Neural cell (in vitro differentiated cells): ENCODE measurements at regions not wholly inside any gene's neighbourhood (a gene's known extent, or its start where the extent isn't known, plus 50 kb on each side); places are given as distances from the start of the nearest gene placed in this dataset.
A peak's percentile ranks its signal among the peaks of the same experiment; 100 is the strongest.

ENCODE experiments used
- H2AFZ ChIP-seq: fragments of 200-600, 300-800 bp; sonication (generic), shearing (Covaris generic); 2 replicates; pipeline ENCODE4 v1.6.0; 2014; ENCODE audit warnings: low read depth, mild to moderate bottlenecking, antibody characterized with exemption, low read length, moderate library complexity
- H3F3A ChIP-seq: fragments of 200-600 bp; shearing (Covaris generic); 2 replicates; pipeline ENCODE4 v1.6.1; 2016; ENCODE audit warnings: mild to moderate bottlenecking, moderate library complexity, mixed read lengths, antibody characterized with exemption, low read length; ENCODE audit not compliant: insufficient read depth, poor library complexity, severe bottlenecking
- H3K27ac ChIP-seq: fragments of 200-600, 300-800 bp; sonication (generic), shearing (Covaris generic); 2 replicates; pipeline ENCODE4 v1.5.1; 2014; ENCODE audit warnings: mild to moderate bottlenecking, low read length, moderate library complexity
- H3K27me3 ChIP-seq: fragments of 300-800, 200-600 bp; sonication (generic), shearing (Covaris generic); 2 replicates; pipeline ENCODE4 v1.6.0; 2014; ENCODE audit warnings: mild to moderate bottlenecking, low read depth, low read length, moderate library complexity; ENCODE audit not compliant: insufficient read depth
- H3K36me3 ChIP-seq: fragments of 300-800, 200-600 bp; sonication (generic), shearing (Covaris generic); 2 replicates; pipeline ENCODE4 v1.5.1; 2014; ENCODE audit warnings: mild to moderate bottlenecking, antibody characterized with exemption, low read length, moderate library complexity; ENCODE audit not compliant: insufficient read depth
- H3K4me2 ChIP-seq: fragments of 300-800, 200-600 bp; sonication (generic), shearing (Covaris generic); 2 replicates; pipeline ENCODE4 v1.6.0; 2014; ENCODE audit warnings: mild to moderate bottlenecking, low read length
- H3K4me3 ChIP-seq: fragments of 300-800, 200-600 bp; sonication (generic), shearing (Covaris generic); 2 replicates; pipeline ENCODE4 v1.5.1; 2014; ENCODE audit warnings: mild to moderate bottlenecking, low read length, moderate library complexity
- H3K79me2 ChIP-seq: fragments of 200-600 bp; shearing (Covaris generic); replicated peaks from 2 replicates; pipeline ENCODE4 v1.6.0; 2014; ENCODE audit warnings: mild to moderate bottlenecking, low read length, moderate library complexity; ENCODE audit not compliant: insufficient read depth
- H3K9ac ChIP-seq: fragments of 300-800, 200-600 bp; sonication (generic), shearing (Covaris generic); 2 replicates; pipeline ENCODE4 v1.6.1; 2016; ENCODE audit warnings: mild to moderate bottlenecking, low read length, mixed read lengths
- H3K9me2 ChIP-seq: fragments of 200-600 bp; shearing (Covaris generic); 2 replicates; pipeline ENCODE4 v1.6.1; 2016; ENCODE audit warnings: mild to moderate bottlenecking, low read length, mixed read lengths; ENCODE audit not compliant: insufficient read depth
- H3K9me3 ChIP-seq: fragments of 200-600, 300-800 bp; sonication (generic), shearing (Covaris generic); 2 replicates; pipeline ENCODE4 v1.6.1; 2016; ENCODE audit warnings: mild to moderate bottlenecking, mixed run types, low read length, moderate library complexity, mixed read lengths
- H4K20me1 ChIP-seq: fragments of 200-600 bp; shearing (Covaris generic); 2 replicates; pipeline ENCODE4 v1.6.1; 2016; ENCODE audit warnings: mild to moderate bottlenecking, mixed run types; ENCODE audit not compliant: insufficient read depth
- CTCF ChIP-seq: fragments of 450-650 bp; IDR thresholded peaks from 2 replicates; pipeline ENCODE4 v1.5.1; 2014; ENCODE audit warnings: antibody characterized with exemption, mild to moderate bottlenecking, moderate library complexity; ENCODE audit not compliant: poor library complexity, severe bottlenecking
- EP300 ChIP-seq: fragments of 450-650 bp; conservative IDR thresholded peaks from 2 replicates; pipeline ENCODE4 v1.6.1; 2014; ENCODE audit warnings: antibody characterized with exemption, mild to moderate bottlenecking, moderate library complexity; ENCODE audit not compliant: poor library complexity, severe bottlenecking
- EZH2 ChIP-seq: fragments of 200-600, 300-800 bp; shearing (Covaris generic), sonication (generic); IDR thresholded peaks from 2 replicates; pipeline ENCODE4 v1.6.1; 2014; ENCODE audit warnings: antibody characterized with exemption, low read length, borderline replicate concordance, mild to moderate bottlenecking; ENCODE audit not compliant: insufficient read depth, poor library complexity, severe bottlenecking
- MXI1 ChIP-seq: fragments of 450-650 bp; conservative IDR thresholded peaks from 2 replicates; pipeline ENCODE4 v1.6.1; 2014; ENCODE audit warnings: antibody characterized with exemption, mild to moderate bottlenecking; ENCODE audit not compliant: poor library complexity, severe bottlenecking
- POLR2AphosphoS5 ChIP-seq: IDR thresholded peaks from 2 replicates; pipeline ENCODE4 v1.6.1; 2012
- RAD21 ChIP-seq: fragments of 450-650 bp; conservative IDR thresholded peaks from 2 replicates; pipeline ENCODE4 v1.6.1; 2014; ENCODE audit warnings: antibody characterized with exemption, mild to moderate bottlenecking, moderate library complexity
- REST ChIP-seq: IDR thresholded peaks from 2 replicates; pipeline ENCODE4 v1.6.1; 2012; ENCODE audit warnings: borderline replicate concordance
- SMC3 ChIP-seq: fragments of 450-650 bp; conservative IDR thresholded peaks from 2 replicates; pipeline ENCODE4 v1.6.1; 2014; ENCODE audit warnings: antibody characterized with exemption, mild to moderate bottlenecking, moderate library complexity; ENCODE audit not compliant: poor library complexity
- TAF1 ChIP-seq: IDR thresholded peaks from 2 replicates; pipeline ENCODE4 v1.6.1; 2012; ENCODE audit warnings: low read depth

GRCh38 chr10:10165415-10165814 lies 852.3 kb upstream of the CELF2 start:
- Histone ChIP-seq H3K27ac (peak overlapping the region; percentile 56), H3K4me3 (no peak overlapping the region)

GRCh38 chr10:10178476-10178875 lies 839.2 kb upstream of the CELF2 start:
- H3K9ac ChIP-seq: no peak overlapping the region
- no peak overlapping the region for H3K27ac ChIP-seq
- no peaks in the 10 kb centered on the region for H3K79me2 ChIP-seq
- H4K20me1 ChIP-seq: no peaks in the 10 kb centered on the region
- no peak overlapping the region for H2AFZ ChIP-seq
- H3K36me3 ChIP-seq: no peaks in the 10 kb centered on the region
- H3K27me3 ChIP-seq: no peaks in the 10 kb centered on the region
- TF ChIP-seq CTCF: no peak
- TF ChIP-seq EP300: no peak
- TF ChIP-seq EZH2: no peak
- TF ChIP-seq POLR2AphosphoS5: no peak
- no peak for TF ChIP-seq REST
- TF ChIP-seq TAF1: no peak
- TF ChIP-seq RAD21: no peak
- no peak for TF ChIP-seq SMC3
- no peak for TF ChIP-seq MXI1
- no peaks in the 10 kb centered on the region for H3F3A ChIP-seq
- H3K9me3 ChIP-seq: no peaks in the 10 kb centered on the region
- no peaks in the 10 kb centered on the region for H3K9me2 ChIP-seq
- no peak overlapping the region for H3K4me2 ChIP-seq
- no peak overlapping the region for H3K4me3 ChIP-seq

More at GRCh38 chr10:10165415-10165814, 852.3 kb upstream of the CELF2 start:
- H3K9me2 ChIP-seq: no peaks in the 10 kb centered on the region
- H2AFZ ChIP-seq: no peak overlapping the region
- TF ChIP-seq CTCF (peak; percentile 32), EZH2 (no peak), POLR2AphosphoS5 (peak; percentile 69), RAD21 (peak; percentile 46), MXI1 (no peak), EP300 (peak; percentile 72), SMC3 (peak; percentile 32)
- H4K20me1 ChIP-seq: no peaks in the 10 kb centered on the region
- no peaks in the 10 kb centered on the region for H3K36me3 ChIP-seq
- no peaks in the 10 kb centered on the region for H3F3A ChIP-seq
- no peaks in the 10 kb centered on the region for H3K9me3 ChIP-seq
- H3K27me3 ChIP-seq: no peaks in the 10 kb centered on the region
- H3K9ac ChIP-seq: no peak overlapping the region
- H3K4me2 ChIP-seq: peak overlapping the region; percentile 38
- H3K79me2 ChIP-seq: no peaks in the 10 kb centered on the region
